PC-3 (cell line): ENCODE measurements at regions not wholly inside any gene's neighbourhood (a gene's known extent, or its start where the extent isn't known, plus 50 kb on each side); places are given as distances from the start of the nearest gene placed in this dataset.
"Not testable (repeated sequence)": the region's sequence is repeated elsewhere in the genome, so short reads cannot be mapped to it uniquely, and the experiment has no call there.

ENCODE experiments used
- ATAC-seq: fragments of 200-7000 bp; cut with Tn5 transposase; 2 replicates; pipeline ENCODE4 v1.9.1; 2020; ENCODE audit warnings: mild to moderate bottlenecking, moderate library complexity
- BruUV-seq: library from RNA; stranded (reverse); fragments of 400-500 nt; replicated peaks from 2 replicates; lab custom pipeline; 2021; lab: Mats Ljungman, UMichigan
- CTCF ChIA-PET: fragments of 300-600 bp; sonication (Branson Sonifier 250); formaldehyde crosslinking; loops from one replicate; lab custom pipeline; 2022; ENCODE audit warnings: antibody characterized with exemption; lab: Charles Lee
- POLR2A ChIA-PET: fragments of 300-600 bp; sonication (Branson Sonifier 250); formaldehyde crosslinking; loops from one replicate; lab custom pipeline; 2022; ENCODE audit warnings: antibody characterized with exemption; ENCODE audit not compliant: unreplicated experiment; lab: Charles Lee
- DNase-seq: peaks from one replicate; pipeline ENCODE4 v3.0.0-alpha.2; 2015
- H2AFZ ChIP-seq: fragments of 300-600 bp; sonication (generic); 2 replicates; pipeline ENCODE4 v1.6.0; 2016; ENCODE audit warnings: antibody characterized with exemption, low read length
- H3F3A ChIP-seq: fragments of 300-600 bp; sonication (generic); one replicate; pipeline ENCODE4 v1.6.0; 2017; ENCODE audit warnings: antibody characterized with exemption, low read length, control low read depth, mild to moderate bottlenecking; ENCODE audit not compliant: unreplicated experiment
- H3K27ac ChIP-seq: fragments of 300-600 bp; sonication (generic); 2 replicates; pipeline ENCODE4 v1.5.1; 2016; ENCODE audit warnings: mild to moderate bottlenecking, low read length
- H3K27me3 ChIP-seq: fragments of 300-600 bp; sonication (generic); 2 replicates; pipeline ENCODE4 v1.6.1; 2016; ENCODE audit warnings: low read length, mixed read lengths
- H3K36me3 ChIP-seq: fragments of 300-600 bp; sonication (generic); 2 replicates; pipeline ENCODE4 v1.6.1; 2016; ENCODE audit warnings: low read depth, mixed run types, low read length, mixed read lengths
- H3K4me1 ChIP-seq: fragments of 300-600 bp; sonication (generic); 2 replicates; pipeline ENCODE4 v1.5.1; 2016; ENCODE audit warnings: low read length; ENCODE audit not compliant: insufficient read depth
- H3K4me2 ChIP-seq: fragments of 300-600 bp; sonication (generic); 2 replicates; pipeline ENCODE4 v1.6.0; 2016; ENCODE audit warnings: low read length
- H3K4me3 ChIP-seq: fragments of 300-600 bp; sonication (generic); 2 replicates; pipeline ENCODE4 v1.5.1; 2016; ENCODE audit warnings: mild to moderate bottlenecking, low read length, mixed read lengths
- H3K79me2 ChIP-seq: fragments of 300-600 bp; sonication (generic); 2 replicates; pipeline ENCODE4 v1.6.1; 2017; ENCODE audit warnings: low read length, mixed read lengths
- H3K9ac ChIP-seq: fragments of 300-600 bp; sonication (generic); 2 replicates; pipeline ENCODE4 v1.6.0; 2016; ENCODE audit warnings: mild to moderate bottlenecking, low read length
- H3K9me2 ChIP-seq: fragments of 300-600 bp; sonication (generic); replicated peaks from 2 replicates; pipeline ENCODE4 v1.6.1; 2016; ENCODE audit warnings: mixed run types, low read length, mixed read lengths
- H3K9me3 ChIP-seq: fragments of 300-600 bp; sonication (generic); 2 replicates; pipeline ENCODE4 v1.6.1; 2016; ENCODE audit warnings: low read length, mixed read lengths
- H4K20me1 ChIP-seq: fragments of 300-600 bp; sonication (generic); 2 replicates; pipeline ENCODE4 v1.6.1; 2016; ENCODE audit warnings: low read length, mixed read lengths
- CTCF ChIP-seq: fragments of 300-600 bp; sonication (generic); conservative IDR thresholded peaks from 2 replicates; pipeline ENCODE4 v1.5.1; 2017; ENCODE audit warnings: antibody characterized with exemption, low read depth, mild to moderate bottlenecking, low read length
- EZH2 ChIP-seq: fragments of 300-600 bp; sonication (generic); IDR thresholded peaks from one replicate; pipeline ENCODE4 v1.6.1; 2017; ENCODE audit warnings: antibody characterized with exemption, mild to moderate bottlenecking, low read length; ENCODE audit not compliant: unreplicated experiment
- EZH2phosphoT487 ChIP-seq: fragments of 300-600 bp; sonication (generic); IDR thresholded peaks from 2 replicates; pipeline ENCODE4 v1.6.1; 2018; ENCODE audit warnings: mild to moderate bottlenecking, antibody characterized with exemption, low read length, borderline replicate concordance
- intact Hi-C: fragments of 100-400 bp; cut with micrococcal nuclease; formaldehyde crosslinking; loops from 2 replicates; pipeline ENCODE4 v1.9.0; 2023

GRCh38 chr2:22167256-22167655, 1043.5 kb downstream of the TDRD15 start:
- H3K36me3 ChIP-seq = no peaks in the 10 kb centered on the region
- no peak for TF ChIP-seq CTCF
- no peak overlapping the region for H3K4me3 ChIP-seq
- no peaks in the 10 kb centered on the region for H3K9me2 ChIP-seq
- BruUV-seq = no TSS peak
- intact Hi-C loops = no loop called here
- H3K9ac ChIP-seq = no peak overlapping the region
- DNase-seq (no peak), ATAC-seq (no peak)
- H3K4me2 ChIP-seq = no peak overlapping the region
- H3K9me3 ChIP-seq = peaks cover 15% of the 10 kb centered on the region
- H2AFZ ChIP-seq = no peak overlapping the region
- ChIA-PET CTCF (no interaction called here), POLR2A (no interaction called here)
- H3F3A ChIP-seq = no peaks in the 10 kb centered on the region
- H4K20me1 ChIP-seq = no peaks in the 10 kb centered on the region
- no peaks in the 10 kb centered on the region for H3K4me1 ChIP-seq
- no peak overlapping the region for H3K27ac ChIP-seq
- H3K27me3 ChIP-seq = no peaks in the 10 kb centered on the region
- no peaks in the 10 kb centered on the region for H3K79me2 ChIP-seq

GRCh38 chr2:22175003-22175402, 1051.2 kb downstream of the TDRD15 start:
- no peaks in the 10 kb centered on the region for H3K9me2 ChIP-seq
- POLR2A ChIA-PET = no interaction called here

GRCh38 chr2:22185251-22185650, 1061.5 kb downstream of the TDRD15 start:
- POLR2A ChIA-PET = no interaction called here
- no peaks in the 10 kb centered on the region for H3K9me3 ChIP-seq
- no peak for ATAC-seq

More at GRCh38 chr2:22175003-22175402, 1051.2 kb downstream of the TDRD15 start:
- Histone ChIP-seq H3K9ac (no peak overlapping the region), H3K79me2 (no peaks in the 10 kb centered on the region), H2AFZ (no peak overlapping the region), H3K36me3 (no peaks in the 10 kb centered on the region), H3K4me1 (no peaks in the 10 kb centered on the region), H4K20me1 (no peaks in the 10 kb centered on the region), H3K9me3 (peaks cover 19% of the 10 kb centered on the region), H3K4me3 (no peak overlapping the region), H3K27me3 (no peaks in the 10 kb centered on the region), H3K27ac (no peak overlapping the region), H3K4me2 (no peak overlapping the region), H3F3A (no peaks in the 10 kb centered on the region)
- intact Hi-C loops = no loop called here
- ATAC-seq (no peak), DNase-seq (no peak)
- no peak for TF ChIP-seq EZH2phosphoT487
- TF ChIP-seq CTCF = no peak
- no peak for TF ChIP-seq EZH2
- no TSS peak for BruUV-seq
- CTCF ChIA-PET = no interaction called here

GRCh38 chr2:22186261-22186828, 1062.6 kb downstream of the TDRD15 start:
- H3K9me3 ChIP-seq, intact Hi-C loops, H3K9me2 ChIP-seq, H3K27me3 ChIP-seq, H3K9ac ChIP-seq, CTCF ChIA-PET, H3K27ac ChIP-seq, H4K20me1 ChIP-seq, H3K4me1 ChIP-seq, H3K36me3 ChIP-seq, H3K4me3 ChIP-seq, BruUV-seq, ATAC-seq, POLR2A ChIA-PET, H2AFZ ChIP-seq, DNase-seq, H3K4me2 ChIP-seq, H3F3A ChIP-seq, H3K79me2 ChIP-seq: not testable (repeated sequence)

More at GRCh38 chr2:22185251-22185650, 1061.5 kb downstream of the TDRD15 start:
- no peak for TF ChIP-seq EZH2phosphoT487
- TF ChIP-seq CTCF = no peak
- no peak for TF ChIP-seq EZH2
- Histone ChIP-seq H3K9ac (no peak overlapping the region), H3K27ac (no peak overlapping the region), H3K27me3 (no peaks in the 10 kb centered on the region), H3K79me2 (no peaks in the 10 kb centered on the region), H3K4me1 (no peaks in the 10 kb centered on the region), H3F3A (no peaks in the 10 kb centered on the region), H3K4me3 (no peak overlapping the region), H2AFZ (no peak overlapping the region), H3K36me3 (no peaks in the 10 kb centered on the region), H3K4me2 (no peak overlapping the region), H3K9me2 (no peaks in the 10 kb centered on the region), H4K20me1 (no peaks in the 10 kb centered on the region)
- intact Hi-C loops = no loop called here
- DNase-seq = no peak
- CTCF ChIA-PET = no interaction called here
- no TSS peak for BruUV-seq
